ENCODE measurements at regions not wholly inside any gene's neighbourhood (a gene's known extent, or its start where the extent isn't known, plus 50 kb on each side); places are given as distances from the start of the nearest gene placed in this dataset.
A peak's percentile ranks its signal among the peaks of the same experiment; 100 is the strongest.

GRCh38 chr3:177563243-177563780, 366.0 kb upstream of the TBL1XR1 start:
- no peaks in the 10 kb centered on the region for H3K27me3 ChIP-seq (ENCODE audit: control insufficient read depth, insufficient read depth, low read length)
- no peak overlapping the region for H3K4me3 ChIP-seq (ENCODE audit: low read length)
- H3K36me3 ChIP-seq (ENCODE audit: insufficient read depth, low read length): no peaks in the 10 kb centered on the region
- no peak overlapping the region for H3K4me2 ChIP-seq (ENCODE audit: low read length)
- no peaks in the 10 kb centered on the region for H3K9me3 ChIP-seq (replicated peaks; ENCODE audit: low read length)
- peaks cover 17% of the 10 kb centered on the region for H3K4me1 ChIP-seq (ENCODE audit: control insufficient read depth, insufficient read depth, low read length)
- H3K9ac ChIP-seq (ENCODE audit: low read depth, low read length): peak overlapping the region; percentile 45

- Histone ChIP-seq H3K36me3 (ENCODE audit: insufficient read depth, low read length) (no peaks in the 10 kb centered on the region), H3K27me3 (ENCODE audit: control insufficient read depth, insufficient read depth, low read length) (no peaks in the 10 kb centered on the region), H3K4me3 (ENCODE audit: low read length) (no peak overlapping the region), H3K4me2 (ENCODE audit: low read length) (no peak overlapping the region), H3K9me3 (replicated peaks; ENCODE audit: low read length) (no peaks in the 10 kb centered on the region), H3K9ac (ENCODE audit: low read depth, low read length) (peak overlapping the region; percentile 45), H3K4me1 (ENCODE audit: control insufficient read depth, insufficient read depth, low read length) (peaks cover 17% of the 10 kb centered on the region)
Observed at GRCh38 chr3:177563792-177564191, 366.5 kb upstream of the TBL1XR1 start.

GRCh38 chr3:177565981-177566380, 368.7 kb upstream of the TBL1XR1 start:
- no peaks in the 10 kb centered on the region for H3K27me3 ChIP-seq (ENCODE audit: control insufficient read depth, insufficient read depth, low read length)
- H3K4me3 ChIP-seq (ENCODE audit: low read length): no peak overlapping the region
- H3K9me3 ChIP-seq (replicated peaks; ENCODE audit: low read length): no peaks in the 10 kb centered on the region
- no peak overlapping the region for H3K9ac ChIP-seq (ENCODE audit: low read depth, low read length)
- no peaks in the 10 kb centered on the region for H3K36me3 ChIP-seq (ENCODE audit: insufficient read depth, low read length)
- peaks cover 17% of the 10 kb centered on the region for H3K4me1 ChIP-seq (ENCODE audit: control insufficient read depth, insufficient read depth, low read length)
- H3K4me2 ChIP-seq (ENCODE audit: low read length): no peak overlapping the region

GRCh38 chr3:177567833-177568232, 370.6 kb upstream of the TBL1XR1 start:
- no peak overlapping the region for H3K4me3 ChIP-seq (ENCODE audit: low read length)

GRCh38 chr3:177569193-177569592, 371.9 kb upstream of the TBL1XR1 start:
- no peaks in the 10 kb centered on the region for H3K9me3 ChIP-seq (replicated peaks; ENCODE audit: low read length)
- peaks cover 8% of the 10 kb centered on the region for H3K4me1 ChIP-seq (ENCODE audit: control insufficient read depth, insufficient read depth, low read length)
- H3K4me2 ChIP-seq (ENCODE audit: low read length): no peak overlapping the region
- H3K9ac ChIP-seq (ENCODE audit: low read depth, low read length): no peak overlapping the region
- H3K36me3 ChIP-seq (ENCODE audit: insufficient read depth, low read length): no peaks in the 10 kb centered on the region
- H3K27me3 ChIP-seq (ENCODE audit: control insufficient read depth, insufficient read depth, low read length): no peaks in the 10 kb centered on the region
- no peak overlapping the region for H3K4me3 ChIP-seq (ENCODE audit: low read length)

More at GRCh38 chr3:177567833-177568232, 370.6 kb upstream of the TBL1XR1 start:
- no peaks in the 10 kb centered on the region for H3K27me3 ChIP-seq (ENCODE audit: control insufficient read depth, insufficient read depth, low read length)
- H3K9ac ChIP-seq (ENCODE audit: low read depth, low read length): no peak overlapping the region
- no peak overlapping the region for H3K4me2 ChIP-seq (ENCODE audit: low read length)
- peaks cover 17% of the 10 kb centered on the region for H3K4me1 ChIP-seq (ENCODE audit: control insufficient read depth, insufficient read depth, low read length)
- H3K36me3 ChIP-seq (ENCODE audit: insufficient read depth, low read length): no peaks in the 10 kb centered on the region
- no peaks in the 10 kb centered on the region for H3K9me3 ChIP-seq (replicated peaks; ENCODE audit: low read length)

- peaks cover 13% of the 10 kb centered on the region for H3K4me1 ChIP-seq (ENCODE audit: control insufficient read depth, insufficient read depth, low read length)
- no peaks in the 10 kb centered on the region for H3K27me3 ChIP-seq (ENCODE audit: control insufficient read depth, insufficient read depth, low read length)
- H3K9ac ChIP-seq (ENCODE audit: low read depth, low read length): no peak overlapping the region
- H3K36me3 ChIP-seq (ENCODE audit: insufficient read depth, low read length): no peaks in the 10 kb centered on the region
- no peak overlapping the region for H3K4me3 ChIP-seq (ENCODE audit: low read length)
- H3K4me2 ChIP-seq (ENCODE audit: low read length): no peak overlapping the region
- H3K9me3 ChIP-seq (replicated peaks; ENCODE audit: low read length): no peaks in the 10 kb centered on the region
Observed at GRCh38 chr3:177569875-177570657, 372.8 kb upstream of the TBL1XR1 start.

- H3K36me3 ChIP-seq (ENCODE audit: insufficient read depth, low read length): no peaks in the 10 kb centered on the region
- H3K4me3 ChIP-seq (ENCODE audit: low read length): no peak overlapping the region
- H3K9ac ChIP-seq (ENCODE audit: low read depth, low read length): no peak overlapping the region
- no peaks in the 10 kb centered on the region for H3K27me3 ChIP-seq (ENCODE audit: control insufficient read depth, insufficient read depth, low read length)
- no peaks in the 10 kb centered on the region for H3K9me3 ChIP-seq (replicated peaks; ENCODE audit: low read length)
- H3K4me1 ChIP-seq (ENCODE audit: control insufficient read depth, insufficient read depth, low read length): peaks cover 13% of the 10 kb centered on the region
- H3K4me2 ChIP-seq (ENCODE audit: low read length): no peak overlapping the region
Observed at GRCh38 chr3:177571271-177571943, 374.1 kb upstream of the TBL1XR1 start.

- Histone ChIP-seq H3K27me3 (ENCODE audit: control insufficient read depth, insufficient read depth, low read length) (no peaks in the 10 kb centered on the region), H3K4me3 (ENCODE audit: low read length) (no peak overlapping the region), H3K4me1 (ENCODE audit: control insufficient read depth, insufficient read depth, low read length) (peaks cover 13% of the 10 kb centered on the region), H3K9ac (ENCODE audit: low read depth, low read length) (no peak overlapping the region), H3K9me3 (replicated peaks; ENCODE audit: low read length) (no peaks in the 10 kb centered on the region), H3K36me3 (ENCODE audit: insufficient read depth, low read length) (no peaks in the 10 kb centered on the region), H3K4me2 (ENCODE audit: low read length) (no peak overlapping the region)
Observed at GRCh38 chr3:177571944-177572315, 374.6 kb upstream of the TBL1XR1 start.

GRCh38 chr3:177574222-177574856, 377.1 kb upstream of the TBL1XR1 start:
- no peak overlapping the region for H3K4me2 ChIP-seq (ENCODE audit: low read length)
- H3K27me3 ChIP-seq (ENCODE audit: control insufficient read depth, insufficient read depth, low read length): no peaks in the 10 kb centered on the region
- H3K4me3 ChIP-seq (ENCODE audit: low read length): no peak overlapping the region
- H3K4me1 ChIP-seq (ENCODE audit: control insufficient read depth, insufficient read depth, low read length): peaks cover 7% of the 10 kb centered on the region
- no peaks in the 10 kb centered on the region for H3K36me3 ChIP-seq (ENCODE audit: insufficient read depth, low read length)
- H3K9ac ChIP-seq (ENCODE audit: low read depth, low read length): no peak overlapping the region
- no peaks in the 10 kb centered on the region for H3K9me3 ChIP-seq (replicated peaks; ENCODE audit: low read length)

- Histone ChIP-seq H3K4me2 (ENCODE audit: low read length) (no peak overlapping the region), H3K9ac (ENCODE audit: low read depth, low read length) (no peak overlapping the region), H3K27me3 (ENCODE audit: control insufficient read depth, insufficient read depth, low read length) (no peaks in the 10 kb centered on the region), H3K4me1 (ENCODE audit: control insufficient read depth, insufficient read depth, low read length) (peaks cover 7% of the 10 kb centered on the region), H3K36me3 (ENCODE audit: insufficient read depth, low read length) (no peaks in the 10 kb centered on the region), H3K4me3 (ENCODE audit: low read length) (no peak overlapping the region), H3K9me3 (replicated peaks; ENCODE audit: low read length) (no peaks in the 10 kb centered on the region)
Observed at GRCh38 chr3:177576746-177577145, 379.5 kb upstream of the TBL1XR1 start.

GRCh38 chr3:177578488-177578887, 381.2 kb upstream of the TBL1XR1 start:
- Histone ChIP-seq H3K4me2 (ENCODE audit: low read length) (no peak overlapping the region), H3K9ac (ENCODE audit: low read depth, low read length) (no peak overlapping the region), H3K4me1 (ENCODE audit: control insufficient read depth, insufficient read depth, low read length) (peaks cover 7% of the 10 kb centered on the region), H3K36me3 (ENCODE audit: insufficient read depth, low read length) (no peaks in the 10 kb centered on the region), H3K4me3 (ENCODE audit: low read length) (no peak overlapping the region), H3K27me3 (ENCODE audit: control insufficient read depth, insufficient read depth, low read length) (no peaks in the 10 kb centered on the region), H3K9me3 (replicated peaks; ENCODE audit: low read length) (no peaks in the 10 kb centered on the region)
